Activated CD4-positive, alpha-beta T cell treated with anti-CD3 and anti-CD28 coated beads, Interleukin-2, amount 10 ng/mL, durations not matched to agents 24 days and 14 days (primary cell): ENCODE measurements at regions not wholly inside any gene's neighbourhood (a gene's known extent, or its start where the extent isn't known, plus 50 kb on each side); places are given as distances from the start of the nearest gene placed in this dataset.

Source experiments
- DNase-seq: peaks from one replicate; pipeline ENCODE4 v3.0.0; 2022
- H3K27ac Mint-ChIP-seq: one replicate; pipeline ENCODE4 v1.8.0; 2022; ENCODE audit warnings: mild to moderate bottlenecking, mixed read lengths
- H3K27me3 Mint-ChIP-seq: one replicate; pipeline ENCODE4 v1.8.0; 2022; ENCODE audit warnings: mixed read lengths
- H3K36me3 Mint-ChIP-seq: one replicate; pipeline ENCODE4 v1.8.0; 2022; ENCODE audit warnings: low read depth, mild to moderate bottlenecking, mixed read lengths
- H3K4me1 Mint-ChIP-seq: one replicate; pipeline ENCODE4 v1.8.0; 2021; ENCODE audit warnings: mixed read lengths
- H3K4me3 Mint-ChIP-seq: one replicate; pipeline ENCODE4 v1.8.0; 2022; ENCODE audit warnings: mild to moderate bottlenecking, moderate library complexity, mixed read lengths
- H3K9me3 Mint-ChIP-seq: one replicate; pipeline ENCODE4 v1.8.0; 2021; ENCODE audit warnings: mixed read lengths
- intact Hi-C: fragments of 100-400 bp; cut with micrococcal nuclease; formaldehyde crosslinking; loops from one replicate; pipeline ENCODE4 v1.15.1; 2023

- DNase-seq: no peak
- peaks cover 3% of the 10 kb centered on the region for H3K27me3 Mint-ChIP-seq
- intact Hi-C loops: no loop called here
- no peaks in the 10 kb centered on the region for H3K4me1 Mint-ChIP-seq
- H3K36me3 Mint-ChIP-seq: no peaks in the 10 kb centered on the region
- no peak overlapping the region for H3K4me3 Mint-ChIP-seq
- H3K27ac Mint-ChIP-seq: no peak overlapping the region
- H3K9me3 Mint-ChIP-seq: no peaks in the 10 kb centered on the region
Measured at GRCh38 chr1:22285549-22286396, 142.9 kb upstream of the WNT4 start.

- H3K27ac Mint-ChIP-seq: no peak overlapping the region
Measured at GRCh38 chr1:22286491-22286890, 143.6 kb upstream of the WNT4 start.

DNA sequence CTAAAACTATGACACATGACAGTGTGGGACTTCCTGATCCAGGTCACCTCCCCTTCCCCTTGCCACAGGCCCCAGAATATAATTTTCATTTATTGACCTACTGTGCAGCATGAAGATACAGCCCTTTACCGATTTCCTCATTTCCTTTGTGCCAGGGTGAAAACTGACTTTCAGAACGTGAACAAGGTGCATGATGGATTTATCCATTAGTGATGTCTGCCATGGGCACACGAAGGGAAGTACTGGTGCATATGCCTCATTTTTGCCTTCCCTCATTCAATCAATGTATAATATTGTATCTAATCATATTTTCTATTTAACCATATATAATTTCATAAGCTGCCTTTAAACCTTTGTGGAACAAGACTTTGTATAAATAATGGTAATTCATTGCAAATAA lies 144.4 kb upstream of the WNT4 start:
- H3K4me3 Mint-ChIP-seq: no peak overlapping the region
- DNase-seq: no peak

More at GRCh38 chr1:22286491-22286890, 143.6 kb upstream of the WNT4 start:
- H3K27me3 Mint-ChIP-seq: peaks cover under 1% of the 10 kb centered on the region
- no peak overlapping the region for H3K4me3 Mint-ChIP-seq
- H3K36me3 Mint-ChIP-seq: no peaks in the 10 kb centered on the region
- H3K9me3 Mint-ChIP-seq: no peaks in the 10 kb centered on the region
- no peak for DNase-seq
- intact Hi-C loops: no loop called here
- no peaks in the 10 kb centered on the region for H3K4me1 Mint-ChIP-seq

DNA sequence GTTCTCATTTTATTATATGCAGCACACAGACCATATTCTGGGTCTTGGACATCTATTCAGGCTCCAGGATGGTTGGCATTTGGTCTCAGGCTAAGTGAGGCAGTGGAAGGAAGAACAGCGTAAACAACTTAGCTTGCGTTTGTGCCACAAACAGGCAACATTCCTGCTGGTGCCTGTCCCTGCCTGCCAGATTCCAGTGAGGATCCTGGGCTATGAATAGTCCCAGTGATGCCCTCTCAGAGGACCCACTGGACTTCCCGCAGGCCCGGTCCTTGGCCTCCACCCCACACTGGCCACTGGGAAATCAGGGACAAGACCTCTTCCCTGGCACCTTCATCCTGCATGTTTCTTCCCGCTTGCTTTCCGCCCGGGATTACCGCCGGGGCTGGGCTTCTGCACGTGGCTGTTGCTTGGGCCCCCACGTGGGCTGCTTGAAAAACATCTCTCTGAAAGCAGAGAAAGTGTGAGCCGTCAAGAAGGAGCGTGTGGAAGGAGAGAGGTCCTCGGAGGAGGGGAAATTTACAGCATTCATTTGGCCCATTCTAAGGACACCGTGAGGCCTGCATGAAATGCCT lies 145.1 kb upstream of the WNT4 start:
- Mint-ChIP-seq H3K4me3 (no peak overlapping the region), H3K9me3 (no peaks in the 10 kb centered on the region), H3K27ac (no peak overlapping the region), H3K27me3 (no peaks in the 10 kb centered on the region), H3K4me1 (no peaks in the 10 kb centered on the region), H3K36me3 (no peaks in the 10 kb centered on the region)
- DNase-seq: no peak
- intact Hi-C loops: no loop called here

More for the DNA sequence above, 144.4 kb upstream of the WNT4 start:
- intact Hi-C loops: no loop called here
- H3K36me3 Mint-ChIP-seq: no peaks in the 10 kb centered on the region
- H3K4me1 Mint-ChIP-seq: no peaks in the 10 kb centered on the region
- no peaks in the 10 kb centered on the region for H3K9me3 Mint-ChIP-seq
- H3K27me3 Mint-ChIP-seq: no peaks in the 10 kb centered on the region
- no peak overlapping the region for H3K27ac Mint-ChIP-seq

- DNase-seq: no peak
- Mint-ChIP-seq H3K4me3 (no peak overlapping the region), H3K27ac (no peak overlapping the region)
Measured at GRCh38 chr1:22288593-22289241, 145.8 kb upstream of the WNT4 start.

DNA sequence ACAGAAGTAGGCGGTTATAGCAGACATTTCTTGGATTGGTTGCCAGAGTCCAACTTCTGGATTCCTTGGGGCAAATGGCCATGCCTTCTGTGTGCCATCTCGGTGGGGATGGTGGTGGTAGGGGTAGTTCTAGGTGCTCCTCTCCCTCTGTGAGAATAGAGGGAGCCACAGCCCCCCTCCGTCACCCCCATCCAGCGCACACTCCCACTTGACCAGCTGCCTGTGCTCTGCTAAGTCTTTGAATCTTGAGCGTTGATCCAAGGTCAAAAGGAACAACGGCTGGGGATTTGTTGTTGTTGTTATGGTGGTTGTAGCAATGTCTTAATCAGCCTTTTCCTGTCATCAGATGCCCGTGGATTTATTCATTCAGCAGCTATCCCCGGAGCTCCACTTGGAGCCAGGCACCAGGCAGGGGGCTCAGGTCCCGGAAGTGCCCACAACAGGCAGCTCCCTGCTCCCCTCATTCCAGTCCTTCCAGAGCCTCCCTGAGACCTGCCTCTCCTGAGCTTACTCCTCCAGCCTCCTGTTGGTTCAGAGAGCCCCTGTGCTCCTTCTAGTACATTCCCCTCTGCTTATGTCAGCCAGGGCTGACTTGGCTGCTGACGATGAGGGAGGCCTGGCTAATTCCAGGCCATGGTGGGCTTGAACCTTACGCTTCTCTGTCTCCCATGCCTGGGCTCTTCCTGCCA lies 146.6 kb upstream of the WNT4 start:
- H3K4me1 Mint-ChIP-seq: no peaks in the 10 kb centered on the region
- peaks cover 5% of the 10 kb centered on the region for H3K27me3 Mint-ChIP-seq
- H3K27ac Mint-ChIP-seq: no peak overlapping the region
- H3K4me3 Mint-ChIP-seq: no peak overlapping the region
- intact Hi-C loops: no loop called here
- DNase-seq: no peak
- no peaks in the 10 kb centered on the region for H3K36me3 Mint-ChIP-seq
- no peaks in the 10 kb centered on the region for H3K9me3 Mint-ChIP-seq

More at GRCh38 chr1:22288593-22289241, 145.8 kb upstream of the WNT4 start:
- H3K27me3 Mint-ChIP-seq: peaks cover 5% of the 10 kb centered on the region
- H3K36me3 Mint-ChIP-seq: no peaks in the 10 kb centered on the region
- intact Hi-C loops: no loop called here
- H3K9me3 Mint-ChIP-seq: no peaks in the 10 kb centered on the region
- no peaks in the 10 kb centered on the region for H3K4me1 Mint-ChIP-seq

DNA sequence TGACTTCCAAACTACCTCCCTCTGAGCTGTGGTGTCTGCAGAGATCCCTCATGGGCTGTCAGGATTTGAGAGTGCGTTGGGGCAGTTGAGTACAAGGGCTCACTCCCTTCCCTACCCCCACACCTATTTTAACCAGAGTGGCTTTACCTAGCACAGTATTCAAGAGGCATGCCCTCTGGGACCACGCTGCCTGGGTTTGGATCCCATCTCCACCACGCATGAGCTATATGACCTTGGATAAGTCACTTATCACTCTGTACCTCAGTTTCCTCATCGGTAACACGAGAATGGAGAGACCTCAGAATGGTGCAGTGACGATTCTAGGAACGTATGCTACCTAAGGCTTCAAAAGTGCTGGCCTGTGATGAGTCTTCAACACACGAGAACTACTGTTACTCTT lies 147.3 kb upstream of the WNT4 start:
- intact Hi-C loops: no loop called here
- Mint-ChIP-seq H3K4me3 (no peak overlapping the region), H3K36me3 (no peaks in the 10 kb centered on the region), H3K27ac (no peak overlapping the region), H3K4me1 (no peaks in the 10 kb centered on the region), H3K9me3 (no peaks in the 10 kb centered on the region), H3K27me3 (peaks cover 5% of the 10 kb centered on the region)
- DNase-seq: no peak

GRCh38 chr1:22290611-22291010 lies 147.7 kb upstream of the WNT4 start:
- no peak for DNase-seq
- intact Hi-C loops: no loop called here
- Mint-ChIP-seq H3K4me3 (no peak overlapping the region), H3K27me3 (peaks cover 7% of the 10 kb centered on the region), H3K36me3 (no peaks in the 10 kb centered on the region), H3K9me3 (no peaks in the 10 kb centered on the region), H3K27ac (no peak overlapping the region), H3K4me1 (no peaks in the 10 kb centered on the region)

GRCh38 chr1:22291057-22291456 lies 148.2 kb upstream of the WNT4 start:
- no peaks in the 10 kb centered on the region for H3K9me3 Mint-ChIP-seq
- no peak overlapping the region for H3K27ac Mint-ChIP-seq
- intact Hi-C loops: no loop called here
- H3K27me3 Mint-ChIP-seq: peaks cover 10% of the 10 kb centered on the region
- H3K4me1 Mint-ChIP-seq: no peaks in the 10 kb centered on the region
- H3K4me3 Mint-ChIP-seq: no peak overlapping the region
- no peak for DNase-seq
- H3K36me3 Mint-ChIP-seq: no peaks in the 10 kb centered on the region

DNA sequence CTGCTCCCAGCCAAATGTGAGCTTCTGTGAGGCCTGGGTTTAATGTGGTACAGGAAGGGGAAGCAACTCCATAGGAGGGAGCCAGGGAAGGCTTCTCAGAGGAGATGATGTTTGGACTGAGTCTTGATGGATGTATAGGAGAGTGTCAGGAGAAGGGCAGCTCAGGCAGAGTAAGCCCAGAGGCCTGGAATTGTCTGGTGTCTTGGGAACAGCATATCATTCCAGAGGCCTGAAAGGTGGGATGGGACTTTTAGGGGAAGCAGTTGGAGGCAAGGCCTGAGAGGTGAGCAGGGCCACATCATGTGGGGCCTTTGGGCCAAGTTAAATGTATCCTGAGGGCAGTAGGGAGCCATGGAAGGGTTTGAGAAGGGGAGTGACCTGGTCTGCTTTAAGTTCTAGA lies 148.6 kb upstream of the WNT4 start:
- H3K27me3 Mint-ChIP-seq: peaks cover 14% of the 10 kb centered on the region
- H3K27ac Mint-ChIP-seq: no peak overlapping the region
- no peaks in the 10 kb centered on the region for H3K36me3 Mint-ChIP-seq
- no peaks in the 10 kb centered on the region for H3K9me3 Mint-ChIP-seq
- DNase-seq: no peak
- H3K4me1 Mint-ChIP-seq: peaks cover 3% of the 10 kb centered on the region
- intact Hi-C loops: no loop called here
- H3K4me3 Mint-ChIP-seq: no peak overlapping the region

GRCh38 chr1:22292011-22292788 lies 149.3 kb upstream of the WNT4 start:
- Mint-ChIP-seq H3K36me3 (no peaks in the 10 kb centered on the region), H3K27me3 (peaks cover 19% of the 10 kb centered on the region), H3K4me3 (no peak overlapping the region), H3K27ac (no peak overlapping the region), H3K4me1 (peaks cover 6% of the 10 kb centered on the region), H3K9me3 (no peaks in the 10 kb centered on the region)
- DNase-seq: no peak
- intact Hi-C loops: no loop called here

- intact Hi-C loops: no loop called here
- H3K27me3 Mint-ChIP-seq: peaks cover 42% of the 10 kb centered on the region
- no peaks in the 10 kb centered on the region for H3K9me3 Mint-ChIP-seq
- no peak overlapping the region for H3K27ac Mint-ChIP-seq
- H3K4me3 Mint-ChIP-seq: no peak overlapping the region
- no peaks in the 10 kb centered on the region for H3K36me3 Mint-ChIP-seq
- H3K4me1 Mint-ChIP-seq: peaks cover 6% of the 10 kb centered on the region
- DNase-seq: no peak
Measured at GRCh38 chr1:22295396-22295795, 152.5 kb upstream of the WNT4 start.

DNA sequence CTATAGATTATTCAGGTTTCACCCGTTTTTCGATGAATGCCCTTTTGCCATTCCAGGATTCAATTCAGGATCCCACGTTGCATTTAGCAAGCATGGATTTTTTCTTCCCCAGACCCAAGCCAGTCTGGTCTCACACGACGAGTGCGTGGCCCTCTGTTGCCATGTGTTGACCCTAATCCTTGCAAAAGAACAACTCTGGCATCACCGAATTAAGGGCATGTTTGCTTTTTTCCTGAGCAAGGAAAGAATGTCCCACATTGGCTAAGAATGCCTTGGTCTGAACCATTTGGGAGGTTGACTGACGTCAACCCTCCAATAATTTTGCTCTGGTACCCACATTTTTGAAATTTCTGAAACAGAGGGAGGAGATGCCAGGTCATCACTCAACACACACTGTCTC lies 153.0 kb upstream of the WNT4 start:
- intact Hi-C loops: no loop called here
- no peaks in the 10 kb centered on the region for H3K9me3 Mint-ChIP-seq
- DNase-seq: no peak
- peaks cover 46% of the 10 kb centered on the region for H3K27me3 Mint-ChIP-seq
- H3K36me3 Mint-ChIP-seq: no peaks in the 10 kb centered on the region
- H3K27ac Mint-ChIP-seq: no peak overlapping the region
- peaks cover 6% of the 10 kb centered on the region for H3K4me1 Mint-ChIP-seq
- H3K4me3 Mint-ChIP-seq: no peak overlapping the region
